A673 (cell line): ENCODE measurements at regions not wholly inside any gene's neighbourhood (a gene's known extent, or its start where the extent isn't known, plus 50 kb on each side); places are given as distances from the start of the nearest gene placed in this dataset.

ENCODE experiments used
- BruUV-seq: library from RNA; stranded (reverse); fragments of 400-500 nt; replicated peaks from 2 replicates; lab custom pipeline; 2021; lab: Mats Ljungman, UMichigan
- CTCF ChIA-PET: fragments of 300-600 bp; sonication (Branson Sonifier 250); formaldehyde crosslinking; loops from one replicate; lab custom pipeline; 2022; ENCODE audit warnings: antibody characterized with exemption; lab: Charles Lee
- POLR2A ChIA-PET: fragments of 300-600 bp; sonication (Branson Sonifier 250); formaldehyde crosslinking; loops from one replicate; lab custom pipeline; 2022; ENCODE audit warnings: antibody characterized with exemption; ENCODE audit not compliant: low non-redundant PET; lab: Charles Lee
- DNase-seq: peaks from one replicate; pipeline ENCODE4 v3.0.0-alpha.2; 2015; ENCODE audit warnings: low spot score
- H3K27ac ChIP-seq: fragments of 200-600 bp; sonication (generic); 2 replicates; pipeline ENCODE4 v1.5.1; 2016; ENCODE audit warnings: mixed run types, low read depth, mild to moderate bottlenecking, mixed read lengths, antibody characterized with exemption, low read length; ENCODE audit not compliant: poor library complexity, severe bottlenecking
- H3K27me3 ChIP-seq: fragments of 200-600 bp; sonication (generic); replicated peaks from 2 replicates; pipeline ENCODE4 v1.6.1; 2017; ENCODE audit warnings: mixed run types, low read depth, mild to moderate bottlenecking, mixed read lengths, antibody characterized with exemption, low read length; ENCODE audit not compliant: insufficient read depth, poor library complexity
- H3K36me3 ChIP-seq: fragments of 200-600 bp; sonication (generic); 2 replicates; pipeline ENCODE4 v1.6.1; 2016; ENCODE audit warnings: mixed run types, mild to moderate bottlenecking, mixed read lengths, antibody characterized with exemption, low read length; ENCODE audit not compliant: insufficient read depth, poor library complexity, severe bottlenecking
- H3K4me1 ChIP-seq: fragments of 200-600 bp; sonication (generic); 2 replicates; pipeline ENCODE4 v1.6.1; 2017; ENCODE audit warnings: mixed run types, mild to moderate bottlenecking, mixed read lengths, antibody characterized with exemption, low read length; ENCODE audit not compliant: insufficient read depth, poor library complexity, severe bottlenecking
- H3K4me3 ChIP-seq: fragments of 200-600 bp; sonication (generic); 2 replicates; pipeline ENCODE4 v1.5.1; 2016; ENCODE audit warnings: low read depth, mixed run types, mild to moderate bottlenecking, mixed read lengths, low read length; ENCODE audit not compliant: poor library complexity, severe bottlenecking
- H3K9me3 ChIP-seq: fragments of 200-600 bp; sonication (generic); 2 replicates; pipeline ENCODE4 v1.6.1; 2016; ENCODE audit warnings: mixed run types, low read depth, mild to moderate bottlenecking, mixed read lengths, antibody characterized with exemption, low read length; ENCODE audit not compliant: poor library complexity, severe bottlenecking
- CTCF ChIP-seq: fragments of 300-800, 200-600 bp; sonication (generic); conservative IDR thresholded peaks from 2 replicates; pipeline ENCODE4 v1.5.1; 2017; ENCODE audit warnings: low read depth, mild to moderate bottlenecking, antibody characterized with exemption, low read length, moderate library complexity, mixed read lengths
- EZH2 ChIP-seq: fragments of 200-600 bp; sonication (generic); IDR thresholded peaks from 2 replicates; pipeline ENCODE4 v1.6.1; 2017; ENCODE audit warnings: borderline replicate concordance, low read depth, mild to moderate bottlenecking, mixed read lengths, antibody characterized with exemption, low read length; ENCODE audit not compliant: poor library complexity, severe bottlenecking
- intact Hi-C: fragments of 100-400 bp; cut with micrococcal nuclease; formaldehyde crosslinking; loops from one replicate; pipeline ENCODE4 v1.10.0; 2022; ENCODE audit not compliant: unreplicated experiment

DNA sequence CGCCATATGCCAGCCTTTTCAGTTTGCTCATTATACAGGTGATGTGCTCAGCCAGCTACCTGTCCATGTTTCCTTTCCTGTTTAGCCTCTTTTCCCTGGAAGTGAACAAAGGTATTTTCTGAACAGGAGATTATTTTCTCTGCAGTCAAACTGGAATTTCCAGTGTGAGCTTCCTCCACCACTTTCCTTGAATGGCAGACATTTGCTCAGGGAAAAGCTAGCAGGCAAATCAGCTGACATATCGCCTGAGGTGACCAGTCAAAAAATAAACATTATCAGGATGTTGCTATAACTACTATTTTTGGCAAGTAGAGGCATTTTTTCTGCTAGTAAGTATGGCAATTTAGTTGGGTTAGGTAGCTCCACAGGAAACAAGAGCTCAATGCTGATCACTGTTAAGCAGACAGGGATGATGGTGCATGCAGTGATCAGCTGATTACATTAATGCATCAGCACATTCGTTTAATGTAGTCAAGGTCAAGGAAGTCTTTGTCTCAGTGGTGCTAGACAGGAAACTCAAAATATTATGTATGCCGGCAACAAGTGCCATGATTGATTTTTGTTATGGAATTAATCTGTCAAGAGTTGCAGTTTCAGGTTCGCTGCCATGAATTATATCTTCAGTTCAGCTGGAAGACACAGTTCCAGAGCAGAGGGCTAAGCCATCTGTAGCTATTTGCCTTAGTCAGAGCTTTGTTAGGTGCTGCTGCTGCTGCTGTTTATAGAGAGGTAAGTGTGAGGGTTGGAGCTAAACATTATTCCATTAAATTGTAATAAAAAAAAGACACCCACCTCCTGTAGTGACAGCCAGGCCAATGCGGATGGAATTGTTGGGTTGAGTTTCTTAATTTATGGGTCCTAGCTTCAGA is 179.7 kb upstream of the ST6GALNAC5 start:
- H3K36me3 ChIP-seq = no peaks in the 10 kb centered on the region
- intact Hi-C loops = no loop called here
- H3K27me3 ChIP-seq = peaks cover 2% of the 10 kb centered on the region
- no peak overlapping the region for H3K27ac ChIP-seq
- POLR2A ChIA-PET = no interaction called here
- no peaks in the 10 kb centered on the region for H3K4me1 ChIP-seq
- CTCF ChIA-PET = no interaction called here
- no peak for TF ChIP-seq EZH2
- no peak for TF ChIP-seq CTCF
- BruUV-seq = no TSS peak
- DNase-seq = peak; percentile 18
- H3K9me3 ChIP-seq = no peaks in the 10 kb centered on the region
- no peak overlapping the region for H3K4me3 ChIP-seq

GRCh38 chr1:76690766-76691165 is 176.5 kb upstream of the ST6GALNAC5 start:
- intact Hi-C loops = no loop called here
- Histone ChIP-seq H3K27ac (no peak overlapping the region), H3K4me1 (no peaks in the 10 kb centered on the region), H3K27me3 (no peaks in the 10 kb centered on the region), H3K36me3 (no peaks in the 10 kb centered on the region), H3K9me3 (no peaks in the 10 kb centered on the region), H3K4me3 (no peak overlapping the region)
- ChIA-PET CTCF (no interaction called here), POLR2A (no interaction called here)
- TF ChIP-seq EZH2 (no peak), CTCF (no peak)
- BruUV-seq = no TSS peak
- DNase-seq = no peak

DNA sequence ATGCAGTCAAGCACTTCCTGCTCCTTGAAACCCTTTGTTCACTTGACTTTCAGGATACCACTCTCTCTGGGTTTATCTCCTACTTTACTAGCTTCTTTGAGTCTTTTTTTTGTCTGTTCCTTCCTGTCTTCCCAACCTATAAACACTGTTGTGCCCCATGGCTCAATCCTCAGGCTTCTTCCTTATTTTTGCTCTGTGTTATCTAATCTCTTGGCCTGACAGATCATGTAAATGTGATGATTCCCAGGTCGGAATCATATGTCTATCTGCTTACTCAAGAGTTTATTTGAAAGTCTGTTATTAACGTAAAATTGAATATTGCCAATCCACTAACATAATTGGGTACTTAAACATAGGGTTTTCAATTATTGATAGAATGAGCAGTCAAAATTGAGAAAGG is 171.7 kb upstream of the ST6GALNAC5 start:
- intact Hi-C loops = no loop called here
- BruUV-seq = no TSS peak

More for the DNA sequence above, 171.7 kb upstream of the ST6GALNAC5 start:
- POLR2A ChIA-PET = no interaction called here
- H3K27ac ChIP-seq = no peak overlapping the region
- TF ChIP-seq EZH2 (no peak), CTCF (no peak)
- CTCF ChIA-PET = no interaction called here
- no peaks in the 10 kb centered on the region for H3K4me1 ChIP-seq
- H3K36me3 ChIP-seq = no peaks in the 10 kb centered on the region
- no peaks in the 10 kb centered on the region for H3K9me3 ChIP-seq
- DNase-seq = no peak
- no peak overlapping the region for H3K4me3 ChIP-seq
- no peaks in the 10 kb centered on the region for H3K27me3 ChIP-seq
